Neural progenitor cell (in vitro differentiated cells): ENCODE measurements at regions not wholly inside any gene's neighbourhood (a gene's known extent, or its start where the extent isn't known, plus 50 kb on each side); places are given as distances from the start of the nearest gene placed in this dataset.

Source experiments
- DNase-seq: peaks from one replicate; pipeline ENCODE4 v3.0.0-alpha.2; 2016; ENCODE audit warnings: low spot score
- H2AFZ ChIP-seq: fragments of 200-600 bp; sonication (generic); replicated peaks from 2 replicates; pipeline ENCODE4 v1.6.1; 2016; ENCODE audit warnings: antibody characterized with exemption
- H3F3A ChIP-seq: fragments of 200-600 bp; sonication (generic); 2 replicates; pipeline ENCODE4 v1.6.1; 2016; ENCODE audit warnings: antibody characterized with exemption, low read depth
- H3K27ac ChIP-seq: fragments of 200-600 bp; sonication (generic); 2 replicates; pipeline ENCODE4 v1.5.1; 2016; ENCODE audit warnings: mild to moderate bottlenecking
- H3K27me3 ChIP-seq: fragments of 200-600 bp; sonication (generic); 2 replicates; pipeline ENCODE4 v1.6.1; 2016; ENCODE audit warnings: mild to moderate bottlenecking, moderate library complexity
- H3K36me3 ChIP-seq: fragments of 200-600 bp; sonication (generic); 2 replicates; pipeline ENCODE4 v1.5.1; 2016
- H3K4me1 ChIP-seq: fragments of 200-600 bp; sonication (generic); 2 replicates; pipeline ENCODE4 v1.6.1; 2016; ENCODE audit warnings: mixed run types
- H3K4me2 ChIP-seq: fragments of 200-600 bp; sonication (generic); 2 replicates; pipeline ENCODE4 v1.6.1; 2016
- H3K4me3 ChIP-seq: fragments of 200-600 bp; sonication (generic); 2 replicates; pipeline ENCODE4 v1.5.1; 2016
- H3K79me2 ChIP-seq: fragments of 200-600 bp; sonication (generic); 2 replicates; pipeline ENCODE4 v1.6.1; 2016; ENCODE audit warnings: low read depth
- H3K9ac ChIP-seq: fragments of 200-600 bp; sonication (generic); 2 replicates; pipeline ENCODE4 v1.6.1; 2016
- H3K9me3 ChIP-seq: fragments of 200-600 bp; sonication (generic); 2 replicates; pipeline ENCODE4 v1.5.1; 2016; ENCODE audit warnings: low read depth
- H4K20me1 ChIP-seq: fragments of 200-600 bp; sonication (generic); 2 replicates; pipeline ENCODE4 v1.6.1; 2016; ENCODE audit warnings: low read depth
- H3K27ac Mint-ChIP-seq: 3 replicates; pipeline ENCODE4 v1.8.0; 2021; ENCODE audit warnings: mixed read lengths
- H3K27me3 Mint-ChIP-seq: 2 replicates; pipeline ENCODE4 v1.8.0; 2022; ENCODE audit warnings: low read depth, mild to moderate bottlenecking, inconsistent platforms, moderate library complexity, mixed read lengths; ENCODE audit not compliant: insufficient read depth
- H3K36me3 Mint-ChIP-seq: 3 replicates; pipeline ENCODE4 v1.8.0; 2021; ENCODE audit warnings: mixed read lengths
- H3K4me1 Mint-ChIP-seq: 3 replicates; pipeline ENCODE4 v1.8.0; 2021; ENCODE audit warnings: mixed read lengths
- H3K4me3 Mint-ChIP-seq: 3 replicates; pipeline ENCODE4 v1.8.0; 2021; ENCODE audit warnings: mild to moderate bottlenecking, moderate library complexity, mixed read lengths
- H3K9me3 Mint-ChIP-seq: 3 replicates; pipeline ENCODE4 v1.8.0; 2020; ENCODE audit warnings: mixed read lengths
- EZH2 ChIP-seq: fragments of 200-600 bp; sonication (generic); IDR thresholded peaks from 2 replicates; pipeline ENCODE4 v1.6.1; 2017; ENCODE audit warnings: antibody characterized with exemption, mild to moderate bottlenecking, moderate library complexity
- EZH2phosphoT487 ChIP-seq: fragments of 200-600 bp; sonication (generic); IDR thresholded peaks from 2 replicates; pipeline ENCODE4 v1.6.1; 2017; ENCODE audit warnings: antibody characterized with exemption
- TF ChIP-seq, protein P1 (sequence below): fragments of 200-600 bp; sonication (generic); IDR thresholded peaks from 2 replicates; pipeline ENCODE4 v1.5.1; 2017; ENCODE audit warnings: antibody characterized with exemption, mild to moderate bottlenecking

DNA sequence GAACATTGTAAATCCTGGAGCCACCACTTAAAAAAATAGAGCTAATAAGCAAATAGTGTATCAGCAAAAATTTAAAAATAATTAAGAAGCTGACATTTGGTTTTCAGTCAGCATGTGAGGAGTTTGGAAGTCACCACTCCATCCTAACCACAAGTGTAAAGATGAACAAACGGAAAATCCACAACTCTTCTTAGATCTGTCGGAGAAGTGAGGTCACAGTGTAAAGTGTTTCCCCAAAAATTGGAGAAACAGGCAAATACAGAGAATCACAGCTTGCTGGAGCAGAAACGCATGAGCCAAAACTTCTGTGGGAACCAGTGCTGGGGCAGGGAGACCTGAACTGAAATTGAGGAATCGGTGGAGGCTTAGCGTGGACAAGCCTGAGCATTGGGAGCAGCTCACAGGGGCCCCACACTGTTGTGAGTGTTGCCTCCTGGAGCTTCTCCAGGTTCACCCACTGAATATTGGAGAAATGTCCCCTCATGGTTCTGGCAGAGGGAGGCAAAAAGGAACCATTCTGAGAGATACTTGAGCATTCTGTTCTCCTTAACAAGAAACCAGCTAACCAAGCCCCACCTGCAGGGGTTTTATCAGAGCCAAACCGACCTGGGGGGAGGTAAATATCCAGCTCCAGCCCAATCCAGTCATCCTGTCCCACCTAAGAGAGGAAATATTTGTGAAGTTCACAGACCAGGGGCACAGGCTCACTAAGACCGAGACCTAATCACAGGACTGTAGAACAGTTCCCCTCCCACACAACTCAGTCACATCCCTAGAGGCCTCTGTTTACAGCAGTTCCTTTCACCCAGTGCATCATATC lies 192.0 kb downstream of the ERMARD start:
- H3K27me3 Mint-ChIP-seq: no peaks in the 10 kb centered on the region
- H3K9me3 Mint-ChIP-seq: peaks cover 2% of the 10 kb centered on the region
- Histone ChIP-seq H2AFZ (no peak overlapping the region), H3K27me3 (peaks cover 23% of the 10 kb centered on the region), H3K9me3 (no peaks in the 10 kb centered on the region), H3K4me3 (no peak overlapping the region), H3K9ac (no peak overlapping the region), H3K79me2 (no peaks in the 10 kb centered on the region), H3K36me3 (no peaks in the 10 kb centered on the region), H3K4me2 (no peak overlapping the region), H3K27ac (no peak overlapping the region), H3F3A (no peaks in the 10 kb centered on the region), H3K4me1 (peaks cover 12% of the 10 kb centered on the region), H4K20me1 (no peaks in the 10 kb centered on the region)
- TF ChIP-seq EZH2phosphoT487: no peak
- TF ChIP-seq EZH2: no peak
- TF ChIP-seq, protein P1, sequence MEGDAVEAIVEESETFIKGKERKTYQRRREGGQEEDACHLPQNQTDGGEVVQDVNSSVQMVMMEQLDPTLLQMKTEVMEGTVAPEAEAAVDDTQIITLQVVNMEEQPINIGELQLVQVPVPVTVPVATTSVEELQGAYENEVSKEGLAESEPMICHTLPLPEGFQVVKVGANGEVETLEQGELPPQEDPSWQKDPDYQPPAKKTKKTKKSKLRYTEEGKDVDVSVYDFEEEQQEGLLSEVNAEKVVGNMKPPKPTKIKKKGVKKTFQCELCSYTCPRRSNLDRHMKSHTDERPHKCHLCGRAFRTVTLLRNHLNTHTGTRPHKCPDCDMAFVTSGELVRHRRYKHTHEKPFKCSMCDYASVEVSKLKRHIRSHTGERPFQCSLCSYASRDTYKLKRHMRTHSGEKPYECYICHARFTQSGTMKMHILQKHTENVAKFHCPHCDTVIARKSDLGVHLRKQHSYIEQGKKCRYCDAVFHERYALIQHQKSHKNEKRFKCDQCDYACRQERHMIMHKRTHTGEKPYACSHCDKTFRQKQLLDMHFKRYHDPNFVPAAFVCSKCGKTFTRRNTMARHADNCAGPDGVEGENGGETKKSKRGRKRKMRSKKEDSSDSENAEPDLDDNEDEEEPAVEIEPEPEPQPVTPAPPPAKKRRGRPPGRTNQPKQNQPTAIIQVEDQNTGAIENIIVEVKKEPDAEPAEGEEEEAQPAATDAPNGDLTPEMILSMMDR: no peak
- no peaks in the 10 kb centered on the region for H3K36me3 Mint-ChIP-seq
- peaks cover 21% of the 10 kb centered on the region for H3K4me1 Mint-ChIP-seq
- no peak overlapping the region for H3K27ac Mint-ChIP-seq
- H3K4me3 Mint-ChIP-seq: no peak overlapping the region
- DNase-seq: no peak

DNA sequence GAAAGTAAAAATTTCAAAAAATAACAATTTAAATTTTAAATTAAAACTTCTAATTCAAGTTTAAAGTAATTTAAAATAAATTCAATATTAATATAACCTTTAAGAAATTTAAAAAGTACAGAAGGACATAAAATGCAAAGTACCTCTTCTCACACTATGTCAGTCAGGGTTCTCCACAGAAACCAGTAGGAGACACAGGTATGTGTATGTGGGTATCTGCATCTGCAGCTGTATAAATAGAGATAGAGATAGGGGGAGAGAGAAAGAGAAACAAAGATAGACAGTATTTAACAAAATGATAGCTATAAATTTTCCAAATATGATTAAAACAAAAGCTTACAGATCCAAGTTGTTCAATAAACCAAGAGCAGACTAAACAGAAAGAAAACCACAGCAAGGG lies 190.8 kb downstream of the ERMARD start:
- Mint-ChIP-seq H3K4me3 (no peak overlapping the region), H3K36me3 (no peaks in the 10 kb centered on the region), H3K4me1 (peaks cover 26% of the 10 kb centered on the region), H3K27me3 (peaks cover 2% of the 10 kb centered on the region), H3K27ac (no peak overlapping the region), H3K9me3 (peaks cover 2% of the 10 kb centered on the region)
- H3F3A ChIP-seq: no peaks in the 10 kb centered on the region
- peaks cover 19% of the 10 kb centered on the region for H3K27me3 ChIP-seq
- TF ChIP-seq, protein P1: no peak
- TF ChIP-seq EZH2phosphoT487 (no peak), EZH2 (no peak)
- no peak overlapping the region for H3K27ac ChIP-seq
- H3K4me3 ChIP-seq: no peak overlapping the region
- DNase-seq: no peak
- no peaks in the 10 kb centered on the region for H3K9me3 ChIP-seq
- H3K9ac ChIP-seq: no peak overlapping the region
- H3K36me3 ChIP-seq: no peaks in the 10 kb centered on the region
- no peak overlapping the region for H2AFZ ChIP-seq
- no peaks in the 10 kb centered on the region for H4K20me1 ChIP-seq
- H3K4me2 ChIP-seq: no peak overlapping the region
- peaks cover 22% of the 10 kb centered on the region for H3K4me1 ChIP-seq
- H3K79me2 ChIP-seq: no peaks in the 10 kb centered on the region

DNA sequence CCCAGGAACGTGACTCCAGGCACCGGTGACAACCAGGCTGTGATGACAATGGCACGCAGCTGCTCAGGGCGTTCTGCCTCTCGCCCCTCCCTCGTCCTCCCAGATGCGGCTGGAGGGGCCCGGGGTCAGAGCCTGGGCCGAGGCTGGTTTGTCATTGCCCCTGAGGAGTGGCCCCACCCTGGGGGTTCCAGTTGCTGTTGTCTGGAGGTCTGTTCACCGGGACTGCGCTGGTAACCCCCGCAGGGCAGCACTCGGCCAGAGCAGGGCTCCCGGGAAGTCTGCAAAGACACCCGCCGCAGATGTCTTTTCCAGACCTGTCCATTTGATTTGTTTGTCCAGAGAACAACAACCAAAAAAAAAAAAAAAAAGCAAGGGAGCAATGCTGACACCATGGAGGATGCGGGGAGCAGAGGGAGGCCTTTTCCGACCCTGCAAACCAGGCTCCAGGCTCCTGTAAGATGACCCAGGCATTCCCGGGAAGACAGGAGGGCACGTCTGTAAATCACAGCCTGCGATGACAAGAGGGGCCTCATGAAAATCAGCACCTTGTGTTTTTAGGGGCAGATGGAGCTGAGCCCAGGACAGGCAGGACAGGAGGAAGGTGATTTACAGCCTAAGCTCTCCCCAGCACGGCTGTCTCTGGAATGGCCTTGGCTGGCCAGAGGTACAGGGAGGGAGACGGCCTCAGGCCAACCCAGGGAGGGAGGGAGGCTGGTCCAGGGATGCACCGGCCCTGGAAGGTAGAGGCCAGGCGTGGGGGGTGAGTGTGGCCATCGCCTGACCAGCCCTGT lies 189.3 kb downstream of the ERMARD start:
- no peaks in the 10 kb centered on the region for H3K36me3 Mint-ChIP-seq
- peaks cover 19% of the 10 kb centered on the region for H3K27me3 ChIP-seq
- H3K27ac ChIP-seq: no peak overlapping the region
- TF ChIP-seq, protein P1: no peak
- TF ChIP-seq EZH2phosphoT487 (no peak), EZH2 (no peak)
- H3K36me3 ChIP-seq: no peaks in the 10 kb centered on the region
- H3K27ac Mint-ChIP-seq: no peak overlapping the region
- peak overlapping the region; percentile 5 for H2AFZ ChIP-seq
- H3K9me3 Mint-ChIP-seq: peaks cover 2% of the 10 kb centered on the region
- H3K79me2 ChIP-seq: no peaks in the 10 kb centered on the region
- no peaks in the 10 kb centered on the region for H3F3A ChIP-seq
- peaks cover 27% of the 10 kb centered on the region for H3K4me1 Mint-ChIP-seq
- H3K4me1 ChIP-seq: peaks cover 22% of the 10 kb centered on the region
- no peak overlapping the region for H3K9ac ChIP-seq
- no peak overlapping the region for H3K4me3 ChIP-seq
- peaks cover 2% of the 10 kb centered on the region for H3K27me3 Mint-ChIP-seq
- no peaks in the 10 kb centered on the region for H4K20me1 ChIP-seq
- peak; percentile 28 for DNase-seq
- no peak overlapping the region for H3K4me3 Mint-ChIP-seq
- H3K4me2 ChIP-seq: no peak overlapping the region
- H3K9me3 ChIP-seq: no peaks in the 10 kb centered on the region
